ENCODE measurements at regions not wholly inside any gene's neighbourhood (a gene's known extent, or its start where the extent isn't known, plus 50 kb on each side); places are given as distances from the start of the nearest gene placed in this dataset.

- TF ChIP-seq CTCF (IDR thresholded peaks at IDR 0.05; ENCODE audit: insufficient read depth, low read depth, low read length) (no peak), EZH2 (IDR thresholded peaks at IDR 0.05; ENCODE audit: insufficient read depth, low read length) (no peak)
These were observed 190.6 kb upstream of the SAMSN1 start for GRCh38 chr21:14736672-14737071.

All from astrocyte (in vitro differentiated cells and primary cell).